GM23338 (cell line): ENCODE measurements at regions not wholly inside any gene's neighbourhood (a gene's known extent, or its start where the extent isn't known, plus 50 kb on each side); places are given as distances from the start of the nearest gene placed in this dataset.

Source experiments
- ATAC-seq: fragments of 200-7000 bp; cut with Tn5 transposase; 3 replicates; pipeline ENCODE4 v1.9.1; 2020
- DNase-seq: peaks from one replicate; pipeline ENCODE4 v3.0.0-alpha.2; 2015; ENCODE audit warnings: low spot score
- H2AFZ ChIP-seq: fragments of 200-600 bp; sonication (generic); 2 replicates; pipeline ENCODE4 v1.8.0; 2016; ENCODE audit warnings: antibody characterized with exemption, mild to moderate bottlenecking, moderate library complexity
- H3F3A ChIP-seq: fragments of 200-600 bp; sonication (generic); replicated peaks from 2 replicates; pipeline ENCODE4 v1.8.0; 2017; ENCODE audit warnings: antibody characterized with exemption, mixed run types, low read depth
- H3K27ac ChIP-seq: fragments of 200-600 bp; sonication (generic); 2 replicates; pipeline ENCODE4 v1.6.1; 2016; ENCODE audit warnings: low read depth
- H3K27me3 ChIP-seq: fragments of 200-600 bp; sonication (generic); 2 replicates; pipeline ENCODE4 v1.8.0; 2016; ENCODE audit warnings: mild to moderate bottlenecking, mixed run types, moderate library complexity; ENCODE audit not compliant: insufficient read depth
- H3K36me3 ChIP-seq: fragments of 200-600 bp; sonication (generic); 2 replicates; pipeline ENCODE4 v1.8.0; 2016; ENCODE audit warnings: mild to moderate bottlenecking; ENCODE audit not compliant: insufficient read depth
- H3K4me1 ChIP-seq: fragments of 200-600 bp; sonication (generic); 2 replicates; pipeline ENCODE4 v1.8.0; 2016; ENCODE audit warnings: mild to moderate bottlenecking, moderate library complexity; ENCODE audit not compliant: insufficient read depth
- H3K4me2 ChIP-seq: fragments of 200-600 bp; sonication (generic); 2 replicates; pipeline ENCODE4 v1.7.1; 2017; ENCODE audit warnings: mixed run types
- H3K4me3 ChIP-seq: fragments of 200-600 bp; sonication (generic); 2 replicates; pipeline ENCODE4 v1.6.1; 2016; ENCODE audit warnings: mixed run types
- H3K79me2 ChIP-seq: fragments of 200-600 bp; sonication (generic); replicated peaks from 2 replicates; pipeline ENCODE4 v1.8.0; 2017; ENCODE audit warnings: mild to moderate bottlenecking; ENCODE audit not compliant: insufficient read depth
- H3K9me2 ChIP-seq: fragments of 200-600 bp; sonication (generic); 2 replicates; pipeline ENCODE4 v1.8.0; 2017; ENCODE audit not compliant: insufficient read depth
- H4K20me1 ChIP-seq: fragments of 200-600 bp; sonication (generic); replicated peaks from 2 replicates; pipeline ENCODE4 v1.8.0; 2017; ENCODE audit warnings: mild to moderate bottlenecking; ENCODE audit not compliant: insufficient read depth
- H3K27ac Mint-ChIP-seq: 2 replicates; pipeline ENCODE4 v1.8.0; 2020; ENCODE audit warnings: inconsistent platforms, mild to moderate bottlenecking, moderate library complexity, mixed read lengths
- H3K27me3 Mint-ChIP-seq: 3 replicates; pipeline ENCODE4 v1.8.0; 2022; ENCODE audit warnings: low read depth, mild to moderate bottlenecking, moderate library complexity, mixed read lengths, inconsistent platforms; ENCODE audit not compliant: insufficient read depth, poor library complexity
- H3K36me3 Mint-ChIP-seq: 3 replicates; pipeline ENCODE4 v1.8.0; 2021; ENCODE audit warnings: low read depth, mild to moderate bottlenecking, inconsistent platforms, moderate library complexity, mixed read lengths
- H3K4me1 Mint-ChIP-seq: 3 replicates; pipeline ENCODE4 v1.8.0; 2020; ENCODE audit warnings: mild to moderate bottlenecking, inconsistent platforms, mixed read lengths
- H3K4me3 Mint-ChIP-seq: 3 replicates; pipeline ENCODE4 v1.8.0; 2021; ENCODE audit warnings: moderate library complexity, mild to moderate bottlenecking, inconsistent platforms, mixed read lengths
- H3K9me3 Mint-ChIP-seq: 3 replicates; pipeline ENCODE4 v1.8.0; 2020; ENCODE audit warnings: moderate library complexity, mild to moderate bottlenecking, inconsistent platforms, mixed read lengths
- CREB1 ChIP-seq: fragments of 250-450 bp; sonication (Bioruptor Pico); IDR thresholded peaks from 2 replicates; pipeline ENCODE4 v1.5.0; 2020; ENCODE audit warnings: low read depth, mild to moderate bottlenecking, moderate library complexity
- EZH2 ChIP-seq: fragments of 200-600 bp; sonication (generic); IDR thresholded peaks from one replicate; pipeline ENCODE4 v1.8.0; 2017; ENCODE audit warnings: antibody characterized with exemption, mild to moderate bottlenecking, low read depth; ENCODE audit not compliant: unreplicated experiment
- EZH2phosphoT487 ChIP-seq: fragments of 200-600 bp; sonication (generic); IDR thresholded peaks from one replicate; pipeline ENCODE4 v1.8.1; 2018; ENCODE audit warnings: antibody characterized with exemption; ENCODE audit not compliant: unreplicated experiment
- NANOG ChIP-seq: IDR thresholded peaks from 2 replicates; pipeline ENCODE4 v1.6.1; 2016; ENCODE audit warnings: antibody characterized with exemption, borderline replicate concordance
- POLR2AphosphoS5 ChIP-seq: IDR thresholded peaks from 2 replicates; pipeline ENCODE4 v1.6.1; 2016; ENCODE audit warnings: antibody characterized with exemption, low read depth
- STAT1 ChIP-seq: IDR thresholded peaks from one replicate; pipeline ENCODE4 v1.6.1; 2016; ENCODE audit warnings: antibody characterized with exemption; ENCODE audit not compliant: unreplicated experiment
- ZNF331 ChIP-seq: fragments of 250-450 bp; sonication (Bioruptor Pico); IDR thresholded peaks from 2 replicates; pipeline ENCODE4 v1.5.0; 2020; ENCODE audit warnings: low read depth, mild to moderate bottlenecking, moderate library complexity
- ZNF462 ChIP-seq: fragments of 250-450 bp; sonication (Bioruptor Pico); IDR thresholded peaks from 2 replicates; pipeline ENCODE4 v1.5.0; 2020; ENCODE audit warnings: mild to moderate bottlenecking, moderate library complexity

DNA sequence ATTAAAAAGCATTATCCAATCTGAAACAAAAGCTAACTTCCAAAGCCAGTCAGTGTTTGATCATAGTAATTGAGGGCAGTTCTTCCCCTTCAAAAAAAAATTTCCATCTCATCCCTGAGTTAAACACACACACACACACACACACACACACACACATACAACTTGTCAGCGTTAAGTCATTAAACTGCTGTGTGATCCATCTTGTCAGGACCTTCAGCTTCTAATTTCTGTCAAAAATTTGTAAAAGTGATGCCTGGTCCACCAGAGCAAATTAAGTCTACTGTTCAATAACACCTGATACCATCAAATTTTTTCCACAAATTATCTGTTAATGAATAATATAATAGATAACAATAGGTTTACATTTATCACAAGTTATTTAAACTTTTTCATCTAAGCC lies 198.7 kb downstream of the GPX5 start (continued):
- TF ChIP-seq ZNF462 (CRISPR knock-in tag), result no peak
- no peak for TF ChIP-seq CREB1 (CRISPR knock-in tag)

DNA sequence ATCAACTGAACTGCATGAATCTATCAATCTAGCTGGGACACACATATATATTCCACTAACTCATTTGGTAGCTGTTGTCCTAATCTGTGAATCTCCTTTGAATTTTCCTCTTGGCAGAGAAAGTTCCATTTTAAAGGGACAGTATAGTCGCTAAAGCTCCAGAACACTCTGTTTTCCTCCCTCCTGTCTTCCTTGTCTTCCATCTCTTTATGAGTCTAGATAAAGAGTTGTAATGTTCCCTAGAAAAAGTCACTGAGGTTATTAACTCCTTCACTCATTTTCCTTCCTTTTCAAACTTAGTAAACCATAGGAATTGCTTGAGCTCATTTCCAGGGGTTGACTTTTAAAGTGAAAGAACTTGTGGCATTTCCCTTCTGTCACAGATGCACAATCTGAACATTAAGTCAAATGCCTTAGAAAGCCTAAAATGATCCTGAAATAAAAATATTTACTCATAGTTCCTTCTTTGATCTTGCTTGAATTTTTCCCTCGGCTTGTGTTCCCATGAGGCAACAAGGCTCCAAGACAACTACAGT lies 198.4 kb downstream of the TRIM27 start:
- H3K27me3 Mint-ChIP-seq, result peaks cover 41% of the 10 kb centered on the region
- H3K9me3 Mint-ChIP-seq, result peaks cover 5% of the 10 kb centered on the region
- H3K36me3 Mint-ChIP-seq, result peaks cover 3% of the 10 kb centered on the region; the same call in 2 of the 3 replicates
- peak overlapping the region; percentile 21 for H3K4me3 ChIP-seq
- H3K27ac ChIP-seq, result no peak overlapping the region
- no peak overlapping the region for H2AFZ ChIP-seq
- H4K20me1 ChIP-seq, result no peaks in the 10 kb centered on the region
- no peaks in the 10 kb centered on the region for H3K9me2 ChIP-seq
- peaks cover 19% of the 10 kb centered on the region for H3K4me1 ChIP-seq
- DNase-seq (no peak), ATAC-seq (no peak)
- H3K27me3 ChIP-seq, result peaks cover 27% of the 10 kb centered on the region
- H3K27ac Mint-ChIP-seq, result no peak overlapping the region
- peak overlapping the region; percentile 1; the same call in 1 of the 2 replicates for H3K4me2 ChIP-seq
- H3K36me3 ChIP-seq, result no peaks in the 10 kb centered on the region
- H3K4me3 Mint-ChIP-seq, result peak overlapping the region; percentile 53
- H3F3A ChIP-seq, result 0 out of 2 replicates have a peak, but pooled peaks cover 14% of the 10 kb centered on the region
- peaks cover 15% of the 10 kb centered on the region; the same call in 2 of the 3 replicates for H3K4me1 Mint-ChIP-seq
- no peaks in the 10 kb centered on the region for H3K79me2 ChIP-seq
- TF ChIP-seq NANOG (no peak), ZNF331 (CRISPR knock-in tag) (no peak), POLR2AphosphoS5 (no peak), ZNF462 (CRISPR knock-in tag) (no peak), EZH2phosphoT487 (no peak), EZH2 (no peak), CREB1 (CRISPR knock-in tag) (no peak), STAT1 (no peak)
